ENCODE measurements at regions not wholly inside any gene's neighbourhood (a gene's known extent, or its start where the extent isn't known, plus 50 kb on each side); places are given as distances from the start of the nearest gene placed in this dataset.
A peak's percentile ranks its signal among the peaks of the same experiment; 100 is the strongest.

DNA sequence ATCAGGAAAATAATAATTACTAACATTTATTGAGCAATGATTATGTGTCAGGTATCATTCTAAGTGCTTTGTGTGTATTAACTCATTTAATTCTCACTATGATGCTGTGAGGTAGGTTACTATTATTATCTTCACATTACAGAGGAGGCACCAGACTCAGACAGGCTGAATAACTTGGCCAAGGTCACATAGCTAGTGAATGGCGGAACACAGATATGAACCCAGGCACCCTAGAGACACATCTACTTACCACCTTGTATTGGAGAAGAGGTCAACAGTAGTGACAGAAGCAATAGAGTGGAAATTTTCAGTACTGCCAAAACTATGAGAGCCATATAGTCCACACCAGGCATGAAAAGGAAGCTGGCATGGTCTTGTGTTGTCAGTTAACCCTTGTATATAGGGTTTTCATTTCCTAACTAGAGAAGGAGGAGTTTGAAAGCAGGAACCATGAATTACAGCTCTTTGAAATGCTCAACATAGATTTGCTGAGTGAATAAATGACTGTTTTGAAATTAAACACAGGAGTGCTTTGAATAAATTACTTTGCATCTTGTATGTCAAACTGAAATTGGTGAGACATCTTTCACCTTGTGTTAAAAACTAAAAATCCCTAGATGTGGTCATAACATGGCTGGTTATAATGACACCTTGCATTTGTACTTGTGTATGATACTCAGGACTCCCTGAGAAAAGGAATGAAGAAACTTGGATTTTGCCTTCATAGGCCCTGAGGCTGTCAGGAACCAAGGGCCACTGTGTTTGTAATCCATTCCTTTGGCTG is 71.8 kb downstream of the RTL9 start:
- no peak for DNase-seq (ENCODE audit: low read depth)

DNA sequence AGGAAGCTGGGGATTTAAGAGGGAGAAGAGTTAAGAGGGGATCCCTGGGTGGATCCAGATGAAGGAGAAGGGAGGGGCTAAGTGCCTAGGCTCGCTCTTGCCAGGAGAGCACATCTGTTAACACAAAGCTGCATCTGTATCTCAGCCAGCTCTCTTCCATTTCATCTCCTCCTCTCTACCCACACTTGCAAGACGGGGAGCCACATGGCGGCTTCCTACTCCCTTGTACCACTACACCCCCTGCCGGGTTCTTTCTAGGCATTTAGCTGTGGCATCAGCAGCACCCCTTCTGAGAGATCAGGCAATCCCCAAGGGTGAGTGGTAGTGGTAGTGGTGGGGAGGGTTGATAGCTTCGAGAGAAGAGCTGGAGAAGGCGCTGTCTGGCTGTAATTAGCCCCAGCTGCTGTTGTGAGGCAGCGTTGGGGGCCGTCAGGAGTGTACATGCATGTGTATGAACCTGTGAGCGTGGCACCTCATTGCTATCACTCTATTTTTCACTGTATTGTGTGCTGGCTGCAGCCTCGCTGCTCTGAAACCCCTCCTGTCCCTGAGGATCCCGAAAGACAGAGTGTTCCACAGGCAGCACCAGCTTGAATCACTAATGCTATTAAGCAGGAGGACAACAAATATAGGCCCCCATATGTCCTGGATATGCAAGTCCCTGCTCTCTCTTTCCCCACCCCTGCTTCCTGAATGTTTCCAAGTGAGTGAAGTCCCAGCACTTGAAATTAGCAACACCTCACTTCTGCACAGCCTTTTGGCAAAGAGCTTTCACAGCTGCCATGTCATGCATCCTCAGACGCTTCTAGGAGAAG is 73.7 kb downstream of the RTL9 start:
- DNase-seq (ENCODE audit: low read depth): no peak

DNA sequence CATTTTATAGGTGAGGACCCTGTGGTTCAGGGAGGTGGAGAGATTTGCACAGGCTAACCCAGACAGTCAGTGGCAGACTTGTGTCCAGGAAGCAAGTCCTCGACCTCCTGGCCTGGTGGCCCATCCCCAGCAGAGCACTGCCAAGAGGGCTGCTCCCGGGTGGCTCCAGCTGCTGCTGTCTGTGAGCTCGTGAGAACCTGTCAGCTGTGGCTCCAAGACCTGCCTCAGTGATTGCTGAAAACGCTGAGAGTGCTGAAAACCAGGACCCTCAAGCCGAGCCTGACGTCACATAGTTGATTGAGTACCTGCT is 74.2 kb downstream of the RTL9 start:
- DNase-seq (ENCODE audit: low read depth): no peak

GRCh38 chrX:110435196-110435595 is 76.5 kb downstream of the RTL9 start:
- no peak for DNase-seq (ENCODE audit: low read depth)

GRCh38 chrX:110436523-110436922 is 77.9 kb downstream of the RTL9 start:
- no peak for DNase-seq (ENCODE audit: low read depth)

DNA sequence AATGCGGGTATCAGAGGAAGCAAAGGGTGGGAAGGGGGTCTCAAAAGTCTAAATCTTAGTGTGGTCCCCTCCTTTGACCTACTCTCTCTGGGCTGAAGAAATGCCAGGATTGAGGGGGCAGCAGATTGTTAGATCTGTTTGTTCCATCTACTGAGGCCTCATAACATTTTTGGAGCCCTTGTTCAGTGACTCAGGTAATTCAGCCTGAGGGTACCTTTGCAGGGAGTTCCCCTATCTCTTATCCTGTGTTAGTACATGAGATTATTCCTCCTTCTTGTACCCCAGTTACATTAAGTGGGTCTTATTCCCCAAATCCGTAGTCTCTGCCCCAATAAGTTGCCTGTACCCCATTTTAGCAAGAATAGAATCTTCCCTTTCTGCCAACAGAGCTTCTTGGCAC is 79.0 kb downstream of the RTL9 start:
- DNase-seq (ENCODE audit: low read depth): no peak

- DNase-seq (ENCODE audit: low read depth): no peak
Measured at GRCh38 chrX:110440016-110440805, 81.6 kb downstream of the RTL9 start.

DNA sequence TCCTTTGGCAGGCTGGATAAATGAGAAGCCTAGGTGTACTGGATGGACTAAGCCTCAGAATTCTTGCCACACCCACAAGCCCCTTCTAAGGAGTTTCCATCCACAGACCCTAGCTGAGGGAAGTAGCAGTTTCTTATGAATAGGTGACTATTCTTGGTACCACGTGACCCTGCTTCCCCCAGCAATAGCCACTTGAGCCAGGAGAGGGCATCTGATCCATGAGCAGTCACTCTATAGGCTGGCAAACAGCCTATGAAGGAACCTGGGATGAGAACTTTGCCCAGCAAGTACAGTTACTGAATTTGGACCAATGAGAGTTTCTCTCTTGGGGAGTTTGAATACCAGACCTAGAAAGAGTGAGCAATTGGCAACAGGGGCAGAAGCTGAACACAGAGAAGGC is 84.0 kb downstream of the RTL9 start:
- peak; percentile 65 for DNase-seq (ENCODE audit: low read depth)

DNA sequence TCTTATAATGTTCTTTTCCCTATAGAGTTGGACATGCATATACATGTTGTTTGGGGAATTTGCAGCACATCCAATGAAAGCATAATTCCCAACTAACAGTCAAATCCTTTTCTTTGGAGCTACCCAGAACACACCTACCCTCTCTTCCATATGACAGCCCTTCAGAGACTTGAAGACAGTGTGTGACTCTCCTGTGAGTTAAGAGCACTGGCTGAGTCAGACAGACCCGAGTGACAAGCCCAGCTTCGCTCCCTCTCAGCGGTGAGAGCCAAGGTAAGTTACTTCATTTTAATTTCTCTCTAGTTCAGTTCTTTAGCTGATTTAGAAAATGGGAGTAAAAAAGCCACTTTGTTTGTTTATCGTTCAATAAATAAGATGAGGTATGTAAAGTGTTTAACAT is 86.3 kb downstream of the RTL9 start:
- DNase-seq (ENCODE audit: low read depth): no peak

- no peak for DNase-seq (ENCODE audit: low read depth)
Measured at GRCh38 chrX:110448459-110448858, 89.8 kb downstream of the RTL9 start.

DNA sequence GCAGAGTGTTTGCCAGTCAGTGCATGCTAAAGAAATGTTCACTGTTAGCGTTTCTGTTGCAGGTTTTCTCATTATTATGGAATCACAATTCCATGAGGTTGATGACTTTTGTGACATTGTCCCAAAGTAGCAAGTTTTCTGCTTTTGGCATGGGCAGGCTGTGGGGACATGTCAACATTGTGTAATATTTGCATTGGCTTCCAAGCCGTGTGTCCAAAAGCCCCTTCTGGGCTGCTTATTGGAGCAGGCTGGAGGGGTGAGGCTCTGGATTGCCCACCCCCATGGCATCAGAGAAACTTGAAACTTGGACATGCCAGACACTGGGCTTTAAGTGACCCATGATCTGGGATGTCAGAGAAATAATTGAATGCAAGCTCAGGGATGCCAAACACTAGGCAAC is 90.7 kb downstream of the RTL9 start:
- no peak for DNase-seq (ENCODE audit: low read depth)

GRCh38 chrX:110450050-110450449 is 91.4 kb downstream of the RTL9 start:
- peak; percentile 70 for DNase-seq (ENCODE audit: low read depth)

GRCh38 chrX:110454336-110454735 is 95.7 kb downstream of the RTL9 start:
- no peak for DNase-seq (ENCODE audit: low read depth)

DNA sequence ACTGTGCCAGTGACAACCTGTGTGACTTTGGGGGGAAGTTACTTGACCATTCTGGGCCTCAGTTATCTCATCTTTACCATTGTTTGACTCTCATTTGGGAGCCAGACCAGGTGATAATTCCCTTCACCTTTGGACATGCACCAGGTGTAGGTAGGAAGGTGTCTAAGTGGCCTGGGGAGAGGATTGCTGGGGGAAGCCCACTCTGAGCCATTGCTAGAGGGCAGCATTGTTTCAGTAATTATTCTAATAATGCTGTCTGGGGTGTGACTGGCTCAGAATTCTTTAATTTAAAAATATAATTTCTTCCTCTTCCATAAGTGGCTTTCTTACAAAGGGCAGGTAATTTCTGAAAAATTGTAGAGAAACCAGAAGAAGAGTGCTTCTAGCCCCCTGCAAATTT is 104.3 kb downstream of the RTL9 start:
- DNase-seq (ENCODE audit: low read depth): peak; percentile 9

DNA sequence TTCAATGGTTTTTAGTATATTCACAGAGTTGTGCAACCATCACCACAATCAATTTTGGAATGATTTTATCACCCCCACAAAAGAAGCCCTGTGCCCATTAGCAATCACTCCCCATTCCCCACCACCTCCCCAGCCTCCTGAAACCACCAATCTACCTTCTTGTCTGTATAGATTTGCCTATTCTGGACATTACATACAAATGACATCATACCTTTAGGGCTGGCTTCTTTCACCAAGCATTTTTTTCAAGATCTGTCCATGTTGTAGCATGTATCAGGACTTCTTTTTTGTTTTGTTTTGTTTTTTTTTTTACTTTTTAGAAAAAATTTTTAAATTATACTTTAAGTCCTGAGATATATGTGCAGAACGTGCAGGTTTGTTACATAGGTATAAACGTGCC is 108.1 kb downstream of the RTL9 start:
- DNase-seq (ENCODE audit: low read depth): no peak

DNA sequence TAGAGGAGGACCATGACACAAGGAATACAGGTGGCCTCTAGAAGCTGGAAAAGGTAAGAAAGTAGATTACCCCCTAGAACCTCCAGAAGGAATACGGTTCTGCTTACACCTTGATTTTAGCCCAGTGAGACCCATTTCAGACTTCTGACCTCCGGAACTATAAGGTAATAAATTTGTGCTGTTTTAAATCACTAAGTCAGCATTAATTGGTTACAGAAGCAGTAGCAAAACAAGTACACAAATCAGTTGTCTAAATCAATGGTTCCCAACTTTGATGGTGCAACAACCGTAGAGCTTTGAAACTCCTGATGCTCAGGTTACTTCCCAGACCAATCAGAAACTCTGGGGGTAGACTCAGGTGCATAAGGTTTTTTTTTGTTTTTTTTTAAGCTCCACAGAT is 113.6 kb downstream of the RTL9 start:
- no peak for DNase-seq (ENCODE audit: low read depth)

DNA sequence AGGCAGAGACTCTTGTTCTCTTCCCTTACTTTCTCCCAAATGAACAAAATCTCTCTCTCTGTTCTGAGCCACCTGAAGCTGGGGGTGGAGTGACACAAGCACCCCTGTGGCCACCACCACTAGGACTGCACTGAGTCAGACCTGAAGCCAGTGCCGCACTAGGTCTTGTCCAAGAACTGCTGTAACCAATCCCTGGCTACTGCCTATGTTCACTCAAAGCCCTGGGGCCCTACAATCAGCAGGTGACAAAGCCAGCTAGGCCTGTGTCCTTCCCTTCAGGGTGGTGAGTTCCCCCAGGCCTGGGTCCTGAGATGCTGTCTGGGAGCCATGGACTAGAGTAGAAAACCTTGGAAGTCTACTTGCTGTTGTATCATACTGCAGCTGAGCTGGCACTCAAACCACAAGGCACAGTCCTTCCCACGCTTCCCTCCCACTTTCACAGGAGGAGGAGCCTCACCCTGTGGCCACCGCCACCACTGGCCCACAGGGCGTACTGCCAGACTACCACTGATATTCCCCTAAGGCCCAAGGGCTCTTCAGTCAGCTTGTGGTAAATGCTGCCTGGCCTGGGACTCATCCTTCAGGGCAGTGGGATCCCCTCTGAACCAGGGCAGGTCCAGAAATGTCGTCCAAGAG is 119.1 kb downstream of the RTL9 start:
- DNase-seq (ENCODE audit: low read depth): peak; percentile 75

- DNase-seq (ENCODE audit: low read depth): no peak
Measured at GRCh38 chrX:110491846-110492620, 133.4 kb downstream of the RTL9 start.

DNA sequence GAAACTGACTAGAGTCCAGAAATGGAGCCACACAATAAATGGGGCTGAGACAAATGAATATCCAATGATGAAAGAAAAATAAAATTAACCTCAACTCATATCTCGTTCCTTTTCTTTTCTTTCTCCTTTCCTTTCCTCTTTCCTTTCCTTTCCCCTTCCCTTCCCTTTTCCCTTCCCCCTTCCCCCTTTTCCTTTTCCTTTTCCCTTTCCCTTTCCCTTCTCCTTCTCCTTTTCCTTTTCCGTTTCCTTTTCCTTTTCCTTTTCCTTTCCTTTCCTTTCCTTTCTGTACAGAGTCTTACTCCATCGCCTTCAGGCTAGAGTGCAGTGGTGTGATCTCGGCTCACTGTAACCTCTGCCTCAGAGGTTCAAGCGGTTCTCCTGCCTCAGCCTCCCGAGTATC is 146.3 kb downstream of the RTL9 start:
- DNase-seq (ENCODE audit: low read depth): no peak

DNA sequence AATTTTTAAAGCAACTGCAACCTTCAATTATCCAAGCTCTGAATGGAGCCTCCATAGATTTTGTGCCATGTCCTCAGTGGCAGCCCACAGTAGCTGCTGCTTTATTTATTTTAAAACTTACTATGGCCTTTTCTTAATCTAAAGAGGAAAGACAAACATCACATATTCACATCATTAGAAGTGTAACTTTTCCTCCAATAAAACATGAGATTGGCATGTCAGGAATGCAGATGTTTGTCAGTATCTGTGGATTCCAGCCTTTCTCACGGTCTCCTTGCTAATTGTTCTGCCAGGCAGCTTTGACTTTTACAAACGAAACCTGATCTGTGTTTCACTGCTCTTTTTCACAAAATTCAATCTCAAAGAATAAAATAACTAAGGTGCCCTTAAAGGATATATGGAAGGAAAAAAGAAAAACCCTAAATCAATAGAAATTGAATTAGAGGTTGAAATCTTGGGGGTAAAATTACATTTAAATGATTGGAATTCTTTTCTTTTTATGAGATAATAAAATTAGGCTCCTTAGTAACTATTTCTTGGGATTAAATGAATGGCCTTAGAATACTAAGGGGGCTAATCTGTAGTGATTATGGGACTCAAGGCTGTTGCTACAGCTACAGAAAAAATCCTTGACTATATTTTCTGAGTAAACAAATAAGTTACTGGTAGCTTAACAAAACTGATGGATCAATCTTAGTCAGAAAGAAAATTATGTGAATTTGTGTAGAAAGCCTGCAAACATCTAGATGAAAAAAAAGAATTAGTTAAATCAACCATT is 151.3 kb downstream of the RTL9 start:
- peak; percentile 65 for DNase-seq (ENCODE audit: low read depth)

DNA sequence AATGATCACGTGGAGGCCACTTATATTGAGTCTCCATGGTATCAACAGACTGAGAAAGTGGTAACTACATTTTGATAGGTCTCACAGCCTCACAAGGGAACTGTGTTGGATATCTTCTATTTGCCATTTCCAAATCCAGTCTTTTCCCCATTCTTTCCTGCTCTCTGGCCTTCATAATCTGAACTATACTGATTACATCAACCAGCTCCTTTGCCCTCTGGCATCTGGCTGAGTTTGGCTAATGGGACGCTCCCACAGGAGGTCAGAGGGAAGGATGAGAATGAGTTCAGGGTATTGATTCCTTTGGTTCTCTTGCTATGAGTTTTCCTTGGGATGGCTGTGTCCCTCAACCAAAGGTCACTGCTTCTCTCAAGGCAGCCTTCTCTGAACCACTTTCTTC is 152.6 kb downstream of the RTL9 start:
- no peak for DNase-seq (ENCODE audit: low read depth)
